CD8-positive, alpha-beta memory T cell (primary cell): ENCODE measurements at regions not wholly inside any gene's neighbourhood (a gene's known extent, or its start where the extent isn't known, plus 50 kb on each side); places are given as distances from the start of the nearest gene placed in this dataset.

ENCODE experiments used
- CTCF ChIA-PET: fragments of 350-600 bp; sonication (Branson Sonifier 250); formaldehyde crosslinking; loops from one replicate; lab custom pipeline; 2021; ENCODE audit warnings: antibody characterized with exemption; lab: Charles Lee
- POLR2A ChIA-PET: fragments of 350-600 bp; sonication (Branson Sonifier 250); formaldehyde crosslinking; loops from one replicate; lab custom pipeline; 2021; ENCODE audit warnings: antibody characterized with exemption; lab: Charles Lee
- DNase-seq, 5 donors: peaks; one replicate each; pipeline versions ENCODE4 v3.0.0 to v3.0.0-alpha.2; 2020 to 2022; ENCODE audit warnings: mixed read lengths in 1 of 5
- H3K27ac ChIP-seq: one replicate; pipeline ENCODE4 v1.7.0; 2013; ENCODE audit warnings: low read depth, mild to moderate bottlenecking, low read length, moderate library complexity
- H3K27me3 ChIP-seq: 2 replicates; pipeline ENCODE4 v1.7.0; 2013; ENCODE audit warnings: low read length, mild to moderate bottlenecking; ENCODE audit not compliant: insufficient read depth, poor library complexity, severe bottlenecking
- H3K36me3 ChIP-seq: 2 replicates; pipeline ENCODE4 v1.7.0; 2013; ENCODE audit warnings: mild to moderate bottlenecking, low read length, moderate library complexity; ENCODE audit not compliant: insufficient read depth
- H3K4me1 ChIP-seq: 2 replicates; pipeline ENCODE4 v1.7.0; 2013; ENCODE audit warnings: mild to moderate bottlenecking, low read length, moderate library complexity; ENCODE audit not compliant: insufficient read depth
- H3K4me3 ChIP-seq: 2 replicates; pipeline ENCODE4 v1.7.0; 2013; ENCODE audit warnings: mild to moderate bottlenecking, low read length
- H3K9me3 ChIP-seq: 2 replicates; pipeline ENCODE4 v1.7.0; 2013; ENCODE audit warnings: mild to moderate bottlenecking, low read length
- H3K27ac Mint-ChIP-seq, 8 donors: one replicate each; pipeline ENCODE4 v1.8.0; 2020 to 2021; ENCODE audit warnings: mixed read lengths in 8 of 8, mild to moderate bottlenecking in 6 of 8, inconsistent platforms in 3 of 8, moderate library complexity in 3 of 8
- H3K27me3 Mint-ChIP-seq, 2 donors: one replicate each; pipeline ENCODE4 v1.8.0; 2020 to 2021; ENCODE audit warnings: mixed read lengths in 2 of 2, mild to moderate bottlenecking in 1 of 2, moderate library complexity in 1 of 2
- H3K36me3 Mint-ChIP-seq, 3 donors: one replicate each; pipeline ENCODE4 v1.8.0; 2020 to 2021; ENCODE audit warnings: mixed read lengths in 3 of 3, inconsistent platforms in 1 of 3, mild to moderate bottlenecking in 1 of 3
- H3K4me1 Mint-ChIP-seq, 3 donors: one replicate each; pipeline ENCODE4 v1.8.0; 2020 to 2021; ENCODE audit warnings: mixed read lengths in 3 of 3, inconsistent platforms in 1 of 3, mild to moderate bottlenecking in 1 of 3
- H3K4me3 Mint-ChIP-seq, 7 donors: one replicate each; pipeline ENCODE4 v1.8.0; 2020 to 2021; ENCODE audit warnings: mixed read lengths in 7 of 7, mild to moderate bottlenecking in 6 of 7, moderate library complexity in 4 of 7, inconsistent platforms in 2 of 7
- H3K9me3 Mint-ChIP-seq, 5 donors: one replicate each; pipeline ENCODE4 v1.8.0; 2020 to 2022; ENCODE audit warnings: mixed read lengths in 5 of 5, mild to moderate bottlenecking in 3 of 5, moderate library complexity in 2 of 5, inconsistent platforms in 1 of 5

GRCh38 chrX:39164212-39164611 lies 363.0 kb downstream of the MID1IP1 start:
- H3K4me1 ChIP-seq, result no peaks in the 10 kb centered on the region
- no peak overlapping the region for H3K27ac Mint-ChIP-seq
- POLR2A ChIA-PET, result no interaction called here
- H3K36me3 ChIP-seq, result no peaks in the 10 kb centered on the region
- H3K9me3 ChIP-seq, result no peaks in the 10 kb centered on the region
- no peak overlapping the region for H3K27ac ChIP-seq
- DNase-seq, result no peak
- no peak overlapping the region for H3K4me3 Mint-ChIP-seq
- H3K9me3 Mint-ChIP-seq, result no peaks in the 10 kb centered on the region
- no peaks in the 10 kb centered on the region for H3K36me3 Mint-ChIP-seq
- H3K27me3 Mint-ChIP-seq, result peaks cover 18 to 34% of the 10 kb centered on the region in 2 donors
- H3K27me3 ChIP-seq, result no peaks in the 10 kb centered on the region
- H3K4me1 Mint-ChIP-seq, result peaks cover 4 to 11% (median 7%) of the 10 kb centered on the region in 3 donors
- H3K4me3 ChIP-seq, result no peak overlapping the region
- CTCF ChIA-PET, result no interaction called here

- peaks cover 13 to 38% of the 10 kb centered on the region in 2 donors for H3K27me3 Mint-ChIP-seq
- no peaks in the 10 kb centered on the region for H3K9me3 ChIP-seq
- H3K27ac Mint-ChIP-seq, result no peak overlapping the region
- DNase-seq, result no peak
- no peaks in the 10 kb centered on the region for H3K36me3 ChIP-seq
- CTCF ChIA-PET, result no interaction called here
- H3K27ac ChIP-seq, result no peak overlapping the region
- H3K27me3 ChIP-seq, result no peaks in the 10 kb centered on the region
- no peak overlapping the region for H3K4me3 Mint-ChIP-seq
- peaks cover 4 to 11% (median 7%) of the 10 kb centered on the region in 3 donors for H3K4me1 Mint-ChIP-seq
- no peaks in the 10 kb centered on the region for H3K4me1 ChIP-seq
- H3K4me3 ChIP-seq, result no peak overlapping the region
- no peaks in the 10 kb centered on the region for H3K9me3 Mint-ChIP-seq
- POLR2A ChIA-PET, result no interaction called here
- H3K36me3 Mint-ChIP-seq, result no peaks in the 10 kb centered on the region
These were observed 363.9 kb downstream of the MID1IP1 start for GRCh38 chrX:39165185-39165584.

GRCh38 chrX:39165773-39166172 lies 364.5 kb downstream of the MID1IP1 start:
- Mint-ChIP-seq H3K27ac (peak overlapping the region in 1 of 8 donors; percentile 25), H3K27me3 (peaks cover 12 to 38% of the 10 kb centered on the region in 2 donors), H3K9me3 (no peaks in the 10 kb centered on the region), H3K4me1 (peaks cover 4 to 11% (median 7%) of the 10 kb centered on the region in 3 donors), H3K36me3 (no peaks in the 10 kb centered on the region), H3K4me3 (no peak overlapping the region)
- ChIA-PET CTCF (no interaction called here), POLR2A (no interaction called here)
- H3K27me3 ChIP-seq, result no peaks in the 10 kb centered on the region
- H3K36me3 ChIP-seq, result no peaks in the 10 kb centered on the region
- H3K4me1 ChIP-seq, result no peaks in the 10 kb centered on the region
- DNase-seq, result no peak
- H3K9me3 ChIP-seq, result no peaks in the 10 kb centered on the region
- H3K4me3 ChIP-seq, result no peak overlapping the region
- H3K27ac ChIP-seq, result no peak overlapping the region

- Mint-ChIP-seq H3K4me1 (peaks cover 4 to 10% (median 7%) of the 10 kb centered on the region in 3 donors), H3K27me3 (peaks cover 7 to 29% of the 10 kb centered on the region in 2 donors), H3K4me3 (no peak overlapping the region), H3K9me3 (no peaks in the 10 kb centered on the region), H3K27ac (no peak overlapping the region), H3K36me3 (no peaks in the 10 kb centered on the region)
- ChIA-PET CTCF (no interaction called here), POLR2A (no interaction called here)
- Histone ChIP-seq H3K4me1 (no peaks in the 10 kb centered on the region), H3K9me3 (no peaks in the 10 kb centered on the region), H3K27ac (no peak overlapping the region), H3K36me3 (no peaks in the 10 kb centered on the region), H3K4me3 (no peak overlapping the region), H3K27me3 (no peaks in the 10 kb centered on the region)
- DNase-seq, result no peak
These were observed 366.5 kb downstream of the MID1IP1 start for GRCh38 chrX:39167791-39168190.

GRCh38 chrX:39168609-39169008 lies 367.4 kb downstream of the MID1IP1 start:
- H3K4me1 Mint-ChIP-seq, result peaks cover 3 to 8% (median 3%) of the 10 kb centered on the region in 3 donors
- DNase-seq, result no peak
- no peaks in the 10 kb centered on the region for H3K27me3 ChIP-seq
- H3K36me3 ChIP-seq, result no peaks in the 10 kb centered on the region
- H3K27me3 Mint-ChIP-seq, result peaks cover under 1 to 29% of the 10 kb centered on the region in 2 donors
- no peaks in the 10 kb centered on the region for H3K9me3 Mint-ChIP-seq
- H3K9me3 ChIP-seq, result no peaks in the 10 kb centered on the region
- CTCF ChIA-PET, result no interaction called here
- H3K36me3 Mint-ChIP-seq, result no peaks in the 10 kb centered on the region
- POLR2A ChIA-PET, result no interaction called here
- no peak overlapping the region for H3K4me3 ChIP-seq
- peak overlapping the region in 1 of 8 donors; percentile 26 for H3K27ac Mint-ChIP-seq
- H3K4me3 Mint-ChIP-seq, result no peak overlapping the region
- no peaks in the 10 kb centered on the region for H3K4me1 ChIP-seq
- no peak overlapping the region for H3K27ac ChIP-seq

- no peaks in the 10 kb centered on the region for H3K9me3 ChIP-seq
These were observed 368.7 kb downstream of the MID1IP1 start for GRCh38 chrX:39169976-39170375.

GRCh38 chrX:39170464-39170863 lies 369.2 kb downstream of the MID1IP1 start:
- no peaks in the 10 kb centered on the region for H3K36me3 Mint-ChIP-seq
- no peak for DNase-seq
- POLR2A ChIA-PET, result no interaction called here
- Histone ChIP-seq H3K36me3 (no peaks in the 10 kb centered on the region), H3K4me3 (no peak overlapping the region), H3K4me1 (peaks cover 15% of the 10 kb centered on the region), H3K27ac (no peak overlapping the region), H3K9me3 (no peaks in the 10 kb centered on the region), H3K27me3 (no peaks in the 10 kb centered on the region)
- no peak overlapping the region for H3K27ac Mint-ChIP-seq
- peaks cover 0 to 20% of the 10 kb centered on the region in 2 donors for H3K27me3 Mint-ChIP-seq
- H3K9me3 Mint-ChIP-seq, result peaks cover 0 to 2% (median 0%) of the 10 kb centered on the region in 5 donors
- H3K4me1 Mint-ChIP-seq, result peaks cover 8 to 24% (median 9%) of the 10 kb centered on the region in 3 donors
- CTCF ChIA-PET, result no interaction called here
- H3K4me3 Mint-ChIP-seq, result no peak overlapping the region

More at GRCh38 chrX:39169976-39170375, 368.7 kb downstream of the MID1IP1 start:
- H3K27ac Mint-ChIP-seq, result no peak overlapping the region
- Histone ChIP-seq H3K4me1 (peaks cover 10% of the 10 kb centered on the region), H3K4me3 (no peak overlapping the region), H3K27me3 (no peaks in the 10 kb centered on the region), H3K27ac (no peak overlapping the region), H3K36me3 (no peaks in the 10 kb centered on the region)
- peaks cover 0 to 20% of the 10 kb centered on the region in 2 donors for H3K27me3 Mint-ChIP-seq
- peaks cover 0 to 2% (median 0%) of the 10 kb centered on the region in 5 donors for H3K9me3 Mint-ChIP-seq
- POLR2A ChIA-PET, result no interaction called here
- H3K36me3 Mint-ChIP-seq, result no peaks in the 10 kb centered on the region
- DNase-seq, result no peak
- no peak overlapping the region for H3K4me3 Mint-ChIP-seq
- H3K4me1 Mint-ChIP-seq, result peaks cover 8 to 21% (median 9%) of the 10 kb centered on the region in 3 donors
- CTCF ChIA-PET, result no interaction called here

GRCh38 chrX:39171686-39172085 lies 370.4 kb downstream of the MID1IP1 start:
- Histone ChIP-seq H3K9me3 (no peaks in the 10 kb centered on the region), H3K4me1 (peaks cover 18% of the 10 kb centered on the region), H3K4me3 (no peak overlapping the region), H3K36me3 (no peaks in the 10 kb centered on the region), H3K27me3 (no peaks in the 10 kb centered on the region), H3K27ac (no peak overlapping the region)
- Mint-ChIP-seq H3K27me3 (peaks cover 0 to 16% of the 10 kb centered on the region in 2 donors), H3K27ac (no peak overlapping the region), H3K9me3 (peaks cover 0 to 2% (median 0%) of the 10 kb centered on the region in 5 donors), H3K4me3 (no peak overlapping the region), H3K36me3 (no peaks in the 10 kb centered on the region), H3K4me1 (peaks cover 11 to 29% (median 11%) of the 10 kb centered on the region in 3 donors)
- CTCF ChIA-PET, result interaction anchor here (1.2 kb wide), 1 partner anchor 8 kb away, joined by 3 read pairs; no protein-coding TSS in a partner anchor
- DNase-seq, result no peak
- POLR2A ChIA-PET, result no interaction called here
